ENCODE measurements at regions not wholly inside any gene's neighbourhood (a gene's known extent, or its start where the extent isn't known, plus 50 kb on each side); places are given as distances from the start of the nearest gene placed in this dataset.

- no peak for TF ChIP-seq ZNF532 (CRISPR knock-in tag; IDR thresholded peaks at IDR 0.05; ENCODE audit: borderline replicate concordance)
- TF ChIP-seq, protein P1, sequence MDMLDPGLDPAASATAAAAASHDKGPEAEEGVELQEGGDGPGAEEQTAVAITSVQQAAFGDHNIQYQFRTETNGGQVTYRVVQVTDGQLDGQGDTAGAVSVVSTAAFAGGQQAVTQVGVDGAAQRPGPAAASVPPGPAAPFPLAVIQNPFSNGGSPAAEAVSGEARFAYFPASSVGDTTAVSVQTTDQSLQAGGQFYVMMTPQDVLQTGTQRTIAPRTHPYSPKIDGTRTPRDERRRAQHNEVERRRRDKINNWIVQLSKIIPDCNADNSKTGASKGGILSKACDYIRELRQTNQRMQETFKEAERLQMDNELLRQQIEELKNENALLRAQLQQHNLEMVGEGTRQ (CRISPR knock-in tag; IDR thresholded peaks at IDR 0.05) = no peak
- no peak for TF ChIP-seq AR (CRISPR knock-in tag; IDR thresholded peaks at IDR 0.05)
- TF ChIP-seq CREB1 (CRISPR knock-in tag; IDR thresholded peaks at IDR 0.05) = no peak
- TF ChIP-seq ETV6 (CRISPR knock-in tag; IDR thresholded peaks at IDR 0.05) = no peak
- no peak for TF ChIP-seq ZNF232 (CRISPR knock-in tag; IDR thresholded peaks at IDR 0.05)
Measured at GRCh38 chr10:45553613-45554012, 119.0 kb downstream of the ZFAND4 start (continued).

- ATAC-seq (no peak), DNase-seq (ENCODE audit: low spot score) (no peak)
- no peaks in the 10 kb centered on the region for H3K27me3 Mint-ChIP-seq (ENCODE audit: low read depth)
- POLR2A ChIA-PET = no interaction called here
- no peak overlapping the region for H3K27ac Mint-ChIP-seq
- H3K9me3 Mint-ChIP-seq = no peaks in the 10 kb centered on the region
- CTCF ChIA-PET = no interaction called here
- no peak for TF ChIP-seq TEAD1 (CRISPR knock-in tag; IDR thresholded peaks at IDR 0.05)
- TF ChIP-seq MXD4 (CRISPR knock-in tag; IDR thresholded peaks at IDR 0.05; ENCODE audit: borderline replicate concordance) = no peak
- TF ChIP-seq ATF6 (CRISPR knock-in tag; IDR thresholded peaks at IDR 0.05) = no peak
- TF ChIP-seq, protein P2, sequence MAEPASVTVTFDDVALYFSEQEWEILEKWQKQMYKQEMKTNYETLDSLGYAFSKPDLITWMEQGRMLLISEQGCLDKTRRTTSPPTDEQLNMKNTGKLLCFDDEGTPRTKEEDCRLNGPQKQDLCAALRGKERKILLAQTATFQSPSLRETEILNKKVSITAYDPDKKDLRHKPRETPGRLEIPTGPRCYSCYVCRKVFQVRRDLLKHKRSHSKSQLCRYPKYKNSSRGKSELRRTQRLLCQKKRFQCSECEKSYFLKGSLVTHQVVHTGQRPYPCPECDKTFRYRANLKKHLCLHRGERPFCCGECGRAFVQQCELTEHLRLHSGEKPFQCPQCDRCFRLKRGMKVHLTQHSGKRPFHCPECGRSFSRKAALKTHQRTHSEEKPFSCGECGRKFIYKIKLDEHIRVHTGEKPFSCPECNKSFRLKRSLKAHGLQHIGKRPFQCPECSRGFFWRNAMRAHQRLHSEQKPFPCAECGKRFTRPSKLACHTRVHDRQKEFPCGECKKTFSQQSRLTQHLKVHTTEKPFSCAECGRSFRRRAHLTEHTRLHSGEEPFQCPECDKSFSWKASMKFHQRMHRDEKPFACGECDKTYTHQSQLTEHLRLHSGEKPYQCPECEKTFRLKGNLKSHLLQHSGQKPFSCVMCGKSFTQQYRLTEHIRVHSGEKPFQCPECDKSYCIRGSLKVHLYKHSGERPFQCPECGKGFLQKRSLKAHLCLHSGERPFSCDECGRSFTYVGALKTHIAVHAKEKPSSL (CRISPR knock-in tag; conservative IDR thresholded peaks at IDR 0.05) = no peak
- TF ChIP-seq E2F5 (CRISPR knock-in tag; IDR thresholded peaks at IDR 0.05) = no peak
- no peak for TF ChIP-seq GABPB1 (CRISPR knock-in tag; IDR thresholded peaks at IDR 0.05)
- TF ChIP-seq, protein P3, sequence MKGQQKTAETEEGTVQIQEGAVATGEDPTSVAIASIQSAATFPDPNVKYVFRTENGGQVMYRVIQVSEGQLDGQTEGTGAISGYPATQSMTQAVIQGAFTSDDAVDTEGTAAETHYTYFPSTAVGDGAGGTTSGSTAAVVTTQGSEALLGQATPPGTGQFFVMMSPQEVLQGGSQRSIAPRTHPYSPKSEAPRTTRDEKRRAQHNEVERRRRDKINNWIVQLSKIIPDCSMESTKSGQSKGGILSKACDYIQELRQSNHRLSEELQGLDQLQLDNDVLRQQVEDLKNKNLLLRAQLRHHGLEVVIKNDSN (CRISPR knock-in tag; IDR thresholded peaks at IDR 0.05) = no peak
- TF ChIP-seq ESRRA (CRISPR knock-in tag; IDR thresholded peaks at IDR 0.05; ENCODE audit: borderline replicate concordance) = no peak
- TF ChIP-seq FOXP4 (CRISPR knock-in tag; IDR thresholded peaks at IDR 0.05) = no peak
- TF ChIP-seq ATF3 (CRISPR knock-in tag; conservative IDR thresholded peaks at IDR 0.05) = no peak
- H3K4me1 Mint-ChIP-seq = peaks cover 21% of the 10 kb centered on the region
- no peaks in the 10 kb centered on the region for H3K36me3 Mint-ChIP-seq
- H3K4me3 Mint-ChIP-seq = no peak overlapping the region
Measured at GRCh38 chr10:45553155-45553554, 119.4 kb downstream of the ZFAND4 start.
